Breast epithelium (tissue), 3 donors: ENCODE measurements at regions not wholly inside any gene's neighbourhood (a gene's known extent, or its start where the extent isn't known, plus 50 kb on each side); places are given as distances from the start of the nearest gene placed in this dataset.

Experiments used
- CTCF ChIP-seq, 3 donors: fragments of 450-650 bp; IDR thresholded peaks; one replicate each; pipeline ENCODE4 v1.5.1; 2016 to 2017; ENCODE audit warnings: antibody characterized with exemption in 3 of 3, mild to moderate bottlenecking in 3 of 3, moderate library complexity in 3 of 3
- POLR2A ChIP-seq: fragments of 450-650 bp; IDR thresholded peaks from one replicate; pipeline ENCODE4 v1.6.1; 2016; ENCODE audit warnings: antibody characterized with exemption, mild to moderate bottlenecking, moderate library complexity

DNA sequence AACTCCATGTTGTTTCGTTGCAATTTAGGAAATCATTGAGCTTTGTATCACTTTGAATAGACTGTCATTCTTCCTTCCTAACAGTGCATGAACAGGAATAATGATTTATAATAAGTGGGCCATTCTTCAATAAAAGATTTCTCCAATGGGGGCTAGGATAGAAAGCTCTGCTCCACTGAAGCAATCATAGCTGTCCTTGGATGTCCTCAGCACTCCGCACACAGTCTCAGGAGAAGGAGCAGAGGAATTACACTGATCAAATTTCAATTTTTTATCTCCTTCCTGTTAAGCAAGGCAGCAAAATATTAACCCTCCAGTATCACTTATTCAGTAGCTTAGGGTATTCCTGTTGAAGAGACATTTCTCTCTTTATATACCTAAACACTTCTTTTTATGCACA is 532.7 kb upstream of the ST8SIA4 start:
- TF ChIP-seq CTCF (IDR thresholded peaks at IDR 0.05) (no peak), POLR2A (no peak)
